Epithelial cell of proximal tubule (primary cell): ENCODE measurements at regions not wholly inside any gene's neighbourhood (a gene's known extent, or its start where the extent isn't known, plus 50 kb on each side); places are given as distances from the start of the nearest gene placed in this dataset.

ENCODE experiments used
- DNase-seq: peaks from one replicate; pipeline ENCODE4 v3.0.0-alpha.2; 2011; ENCODE audit warnings: low read depth
- H3K4me3 ChIP-seq: 2 replicates; pipeline ENCODE4 v1.5.1; 2011; ENCODE audit warnings: low read depth, mild to moderate bottlenecking, low read length
- TF ChIP-seq, protein P1 (sequence below): conservative IDR thresholded peaks from 2 replicates; pipeline ENCODE4 v1.5.1; 2012; ENCODE audit warnings: low read depth, mild to moderate bottlenecking, low read length

GRCh38 chr6:119610265-119610664 is 260.7 kb upstream of the MAN1A1 start:
- no peak for DNase-seq
- H3K4me3 ChIP-seq: no peak overlapping the region
- TF ChIP-seq, protein P1, sequence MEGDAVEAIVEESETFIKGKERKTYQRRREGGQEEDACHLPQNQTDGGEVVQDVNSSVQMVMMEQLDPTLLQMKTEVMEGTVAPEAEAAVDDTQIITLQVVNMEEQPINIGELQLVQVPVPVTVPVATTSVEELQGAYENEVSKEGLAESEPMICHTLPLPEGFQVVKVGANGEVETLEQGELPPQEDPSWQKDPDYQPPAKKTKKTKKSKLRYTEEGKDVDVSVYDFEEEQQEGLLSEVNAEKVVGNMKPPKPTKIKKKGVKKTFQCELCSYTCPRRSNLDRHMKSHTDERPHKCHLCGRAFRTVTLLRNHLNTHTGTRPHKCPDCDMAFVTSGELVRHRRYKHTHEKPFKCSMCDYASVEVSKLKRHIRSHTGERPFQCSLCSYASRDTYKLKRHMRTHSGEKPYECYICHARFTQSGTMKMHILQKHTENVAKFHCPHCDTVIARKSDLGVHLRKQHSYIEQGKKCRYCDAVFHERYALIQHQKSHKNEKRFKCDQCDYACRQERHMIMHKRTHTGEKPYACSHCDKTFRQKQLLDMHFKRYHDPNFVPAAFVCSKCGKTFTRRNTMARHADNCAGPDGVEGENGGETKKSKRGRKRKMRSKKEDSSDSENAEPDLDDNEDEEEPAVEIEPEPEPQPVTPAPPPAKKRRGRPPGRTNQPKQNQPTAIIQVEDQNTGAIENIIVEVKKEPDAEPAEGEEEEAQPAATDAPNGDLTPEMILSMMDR: no peak

DNA sequence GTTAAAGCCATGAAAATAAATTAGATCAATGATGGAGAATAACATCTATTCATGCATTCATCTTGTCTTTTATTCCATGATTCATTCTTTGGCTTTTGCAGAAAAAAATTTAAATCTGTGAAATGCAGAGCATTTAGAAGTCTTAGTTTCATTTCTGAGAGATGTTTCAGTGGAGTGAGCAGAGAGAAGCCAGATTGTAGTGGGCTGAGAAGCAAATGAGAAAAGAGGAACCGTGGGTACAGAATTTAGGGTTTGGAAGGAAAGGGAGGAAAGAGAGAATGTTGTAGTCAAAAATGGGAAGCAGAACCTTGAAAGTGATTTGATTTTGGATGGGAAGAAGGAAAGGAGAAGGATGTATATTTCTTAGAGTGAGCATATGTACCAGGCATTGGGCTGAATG is 260.3 kb upstream of the MAN1A1 start:
- no peak overlapping the region for H3K4me3 ChIP-seq
- no peak for DNase-seq
- TF ChIP-seq, protein P1: no peak

DNA sequence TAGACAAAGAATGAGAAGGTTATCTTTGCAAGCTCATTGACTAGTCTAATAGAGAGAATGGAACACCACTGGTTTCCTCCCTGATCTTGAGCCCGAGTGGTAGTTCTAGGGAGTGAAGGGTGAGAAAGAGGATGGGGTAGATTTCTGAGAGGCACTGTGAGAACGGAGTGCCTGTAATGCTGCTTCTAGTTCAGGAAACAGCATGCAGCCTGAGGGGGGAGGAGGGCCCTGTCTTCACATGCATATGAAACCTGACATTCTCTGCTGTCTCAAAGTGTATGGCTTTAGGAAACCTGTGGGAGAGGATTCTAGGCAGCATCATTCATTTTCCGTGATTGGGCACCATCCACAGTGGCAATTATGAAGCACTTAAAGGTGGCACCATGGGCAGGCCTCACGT is 259.4 kb upstream of the MAN1A1 start:
- no peak for DNase-seq
- no peak overlapping the region for H3K4me3 ChIP-seq
- TF ChIP-seq, protein P1: no peak

GRCh38 chr6:119604124-119604523 is 254.6 kb upstream of the MAN1A1 start:
- TF ChIP-seq, protein P1: no peak
- H3K4me3 ChIP-seq: no peak overlapping the region
- no peak for DNase-seq

DNA sequence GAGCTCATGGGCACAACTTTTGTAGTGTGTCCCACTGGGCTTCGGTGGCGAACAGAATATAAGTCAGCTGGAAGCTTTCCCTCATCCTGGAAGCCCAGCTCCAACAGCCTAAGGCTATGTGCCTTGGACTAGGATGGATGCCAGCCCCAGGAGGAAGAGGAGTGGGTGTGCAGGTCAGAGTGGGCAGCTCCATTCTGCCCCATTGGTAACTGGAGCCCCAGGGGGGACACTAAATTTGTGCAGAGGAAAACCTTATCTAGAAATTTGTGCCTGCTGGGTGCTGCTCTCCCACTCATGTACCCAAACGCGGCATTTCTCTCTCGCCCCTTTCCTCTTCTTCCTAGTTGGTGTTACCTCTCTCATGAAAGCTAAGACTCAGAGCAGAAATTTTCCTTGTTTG is 253.9 kb upstream of the MAN1A1 start:
- TF ChIP-seq, protein P1: no peak
- no peak for DNase-seq
- no peak overlapping the region for H3K4me3 ChIP-seq

DNA sequence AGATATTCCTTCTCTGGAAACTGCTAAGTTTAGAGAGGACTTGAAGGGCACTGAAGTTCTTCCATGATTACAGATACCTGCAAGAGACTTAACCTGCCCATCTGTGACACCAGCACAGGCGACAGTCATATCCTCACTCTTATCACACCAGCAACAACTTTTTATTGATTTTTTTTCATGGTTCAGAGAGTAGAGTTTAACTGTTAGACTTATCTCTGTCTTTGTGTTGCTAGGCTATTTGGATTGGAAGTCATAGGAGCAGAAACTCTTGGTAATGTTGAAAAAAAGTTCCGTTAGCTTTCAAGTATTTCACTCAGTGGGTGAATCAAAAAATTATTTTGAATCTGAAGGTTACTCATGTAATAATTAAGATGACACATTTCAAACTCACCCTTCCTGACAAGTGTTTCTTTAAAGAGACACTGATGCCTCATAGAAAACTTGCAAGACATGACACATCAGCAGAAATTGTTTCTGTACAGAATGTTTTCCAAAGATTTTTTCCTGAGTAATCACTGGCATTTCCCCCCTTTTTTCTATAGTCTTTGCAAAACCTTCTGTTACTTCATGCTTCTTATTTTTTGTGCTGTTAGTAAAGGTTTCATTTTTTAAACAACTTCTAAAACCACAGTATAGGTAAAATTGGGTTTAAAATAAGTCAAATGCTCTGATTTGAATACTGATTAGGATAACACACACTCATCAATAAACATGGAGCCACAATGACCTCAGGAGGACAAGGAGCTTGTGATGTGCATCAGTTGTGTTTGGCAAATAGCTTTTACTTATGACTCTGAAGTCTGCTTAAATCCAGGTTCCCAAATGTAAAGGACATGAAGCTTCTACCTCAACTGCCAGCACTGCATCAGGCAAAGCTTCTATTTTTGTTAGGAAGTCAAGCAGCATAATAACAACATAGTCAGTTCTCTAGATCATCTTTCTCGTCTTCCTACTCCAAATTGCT is 252.9 kb upstream of the MAN1A1 start:
- TF ChIP-seq, protein P1: no peak
- DNase-seq: no peak
- no peak overlapping the region for H3K4me3 ChIP-seq

DNA sequence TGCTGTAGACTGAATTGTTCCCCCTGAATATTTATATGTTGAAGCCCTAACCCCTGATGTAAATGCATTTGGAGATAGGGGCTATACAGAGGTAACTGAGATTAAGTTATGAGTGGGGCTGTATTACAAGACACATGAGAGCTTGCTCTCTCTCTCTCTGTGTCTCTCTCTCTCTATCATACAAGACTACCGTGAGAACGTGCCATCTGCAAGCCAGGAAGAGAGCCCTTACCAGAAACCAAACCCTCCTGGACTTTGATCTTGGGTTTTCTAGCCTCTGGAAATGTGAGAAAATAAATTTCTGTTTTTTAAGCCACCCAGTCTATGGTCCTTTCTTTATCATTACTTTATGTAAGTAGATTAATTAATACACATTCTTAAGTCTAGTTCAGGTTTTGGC is 249.3 kb upstream of the MAN1A1 start:
- H3K4me3 ChIP-seq: no peak overlapping the region
- DNase-seq: no peak
- TF ChIP-seq, protein P1: no peak
